Brain microvascular endothelial cell (primary cell): ENCODE measurements at regions not wholly inside any gene's neighbourhood (a gene's known extent, or its start where the extent isn't known, plus 50 kb on each side); places are given as distances from the start of the nearest gene placed in this dataset.
"Not testable (repeated sequence)": the region's sequence is repeated elsewhere in the genome, so short reads cannot be mapped to it uniquely, and the experiment has no call there.

Experiments
- DNase-seq: peaks from one replicate; pipeline ENCODE4 v3.0.0-alpha.2; 2020
- H3K27ac ChIP-seq: fragments of 250-450 bp; sonication (Bioruptor Pico); 2 replicates; pipeline ENCODE4 v1.5.1; 2020; ENCODE audit warnings: mild to moderate bottlenecking, moderate library complexity
- H3K27me3 ChIP-seq: fragments of 250-450 bp; sonication (Bioruptor Pico); replicated peaks from 2 replicates; pipeline ENCODE4 v1.5.1; 2020; ENCODE audit warnings: mild to moderate bottlenecking
- H3K36me3 ChIP-seq: fragments of 250-450 bp; sonication (Bioruptor Pico); replicated peaks from 2 replicates; pipeline ENCODE4 v1.5.1; 2020; ENCODE audit warnings: mild to moderate bottlenecking
- H3K4me3 ChIP-seq: 2 replicates; pipeline ENCODE4 v1.5.1; 2011; ENCODE audit warnings: low read depth, mild to moderate bottlenecking, control low read depth, low read length, moderate library complexity
- CTCF ChIP-seq: IDR thresholded peaks from 2 replicates; pipeline ENCODE4 v1.5.1; 2011; ENCODE audit warnings: low read depth, mild to moderate bottlenecking, moderate library complexity, low read length, control low read depth, inconsistent platforms; ENCODE audit errors: missing control alignments
- in situ Hi-C: cut with HindIII; loops from 2 replicates; pipeline ENCODE4 v1.10.0; 2017; ENCODE audit warnings: low sequenced_read_pairs, low pct_ligation_motif_present

- no peaks in the 10 kb centered on the region for H3K36me3 ChIP-seq
- DNase-seq, result peak; percentile 59
- in situ Hi-C loops, result no loop called here
- H3K27me3 ChIP-seq, result no peaks in the 10 kb centered on the region
- peak overlapping the region; percentile 14 for H3K27ac ChIP-seq
- no peak overlapping the region for H3K4me3 ChIP-seq
- no peak for TF ChIP-seq CTCF
Measured at GRCh38 chr2:207337234-207338219, 171.8 kb upstream of the KLF7 start.

GRCh38 chr2:207338220-207338607 lies 172.5 kb upstream of the KLF7 start:
- TF ChIP-seq CTCF, result no peak
- in situ Hi-C loops, result no loop called here

GRCh38 chr2:207338610-207339009 lies 172.9 kb upstream of the KLF7 start:
- Histone ChIP-seq H3K27me3 (no peaks in the 10 kb centered on the region), H3K4me3 (no peak overlapping the region), H3K27ac (no peak overlapping the region), H3K36me3 (no peaks in the 10 kb centered on the region)
- TF ChIP-seq CTCF, result no peak
- no peak for DNase-seq
- in situ Hi-C loops, result no loop called here

More at GRCh38 chr2:207338220-207338607, 172.5 kb upstream of the KLF7 start:
- DNase-seq, result no peak
- Histone ChIP-seq H3K4me3 (no peak overlapping the region), H3K27ac (no peak overlapping the region), H3K36me3 (no peaks in the 10 kb centered on the region), H3K27me3 (no peaks in the 10 kb centered on the region)

- no peaks in the 10 kb centered on the region for H3K36me3 ChIP-seq
- H3K27me3 ChIP-seq, result no peaks in the 10 kb centered on the region
- TF ChIP-seq CTCF, result no peak
- in situ Hi-C loops, result no loop called here
- no peak overlapping the region for H3K27ac ChIP-seq
- no peak for DNase-seq
- H3K4me3 ChIP-seq, result no peak overlapping the region
Measured at GRCh38 chr2:207341112-207341750, 175.5 kb upstream of the KLF7 start.

- peak; percentile 18 for TF ChIP-seq CTCF
- DNase-seq, result no peak
- H3K27ac ChIP-seq, result no peak overlapping the region
- no peak overlapping the region for H3K4me3 ChIP-seq
- no peaks in the 10 kb centered on the region for H3K36me3 ChIP-seq
- no peaks in the 10 kb centered on the region for H3K27me3 ChIP-seq
- in situ Hi-C loops, result no loop called here
Measured at GRCh38 chr2:207341804-207342203, 176.1 kb upstream of the KLF7 start.

- H3K4me3 ChIP-seq, in situ Hi-C loops, H3K36me3 ChIP-seq, H3K27ac ChIP-seq, H3K27me3 ChIP-seq, DNase-seq: not testable (repeated sequence)
Measured at GRCh38 chr2:207344596-207345394, 179.0 kb upstream of the KLF7 start.
